GM08714 (cell line): ENCODE measurements at regions not wholly inside any gene's neighbourhood (a gene's known extent, or its start where the extent isn't known, plus 50 kb on each side); places are given as distances from the start of the nearest gene placed in this dataset.
A peak's percentile ranks its signal among the peaks of the same experiment; 100 is the strongest.
"Not testable (repeated sequence)": the region's sequence is repeated elsewhere in the genome, so short reads cannot be mapped to it uniquely, and the experiment has no call there.

Experiments
- H3K4me3 ChIP-seq: fragments of 200-500 bp; sonication (Bioruptor generic); 2 replicates; pipeline ENCODE4 v1.5.1; 2014; ENCODE audit warnings: mild to moderate bottlenecking, low read length, inconsistent platforms
- ZNF274 ChIP-seq: IDR thresholded peaks from 2 replicates; pipeline ENCODE4 v1.6.1; 2012; ENCODE audit warnings: mild to moderate bottlenecking, low read depth, low read length

DNA sequence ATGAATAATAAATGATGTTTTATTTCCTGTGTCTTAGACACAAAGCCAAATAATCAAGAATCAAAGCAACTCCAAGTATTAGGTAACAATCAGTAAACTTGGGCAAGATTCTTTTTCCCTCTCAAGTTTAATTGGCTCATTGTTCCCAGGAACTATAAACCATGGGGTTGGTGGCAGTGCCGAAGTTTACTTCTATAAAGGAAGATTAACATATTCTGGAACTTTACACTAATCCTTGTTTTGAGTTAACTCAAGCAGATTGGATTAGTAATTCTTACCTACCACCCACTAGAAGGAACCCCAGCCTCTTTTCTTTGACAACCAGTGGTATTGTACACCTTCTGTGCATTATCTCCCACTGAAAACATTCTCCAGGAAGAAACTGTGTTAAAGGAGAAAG, 197.1 kb downstream of the EXOC5 start:
- H3K4me3 ChIP-seq = no peak overlapping the region
- TF ChIP-seq ZNF274 = no peak

DNA sequence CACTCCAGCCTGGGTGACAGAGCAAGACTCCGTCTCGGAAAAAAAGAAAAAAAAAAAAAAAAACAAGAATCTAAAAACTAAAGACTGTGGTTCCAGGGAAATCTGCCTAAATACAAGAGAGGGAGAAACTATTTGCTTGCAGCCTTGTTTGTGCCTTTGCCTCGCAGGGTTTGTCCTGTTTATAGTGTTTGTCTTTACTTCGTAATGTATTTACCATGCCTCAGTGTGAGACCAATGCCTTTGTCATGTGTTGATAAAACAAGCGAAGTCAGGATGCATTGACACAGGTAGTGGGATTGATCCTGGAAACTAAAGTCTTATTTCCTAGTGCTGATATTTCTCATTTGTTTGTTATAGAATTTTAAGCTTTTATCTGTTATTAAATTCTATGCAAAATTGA, 199.0 kb downstream of the EXOC5 start:
- TF ChIP-seq ZNF274 = no peak
- no peak overlapping the region for H3K4me3 ChIP-seq

DNA sequence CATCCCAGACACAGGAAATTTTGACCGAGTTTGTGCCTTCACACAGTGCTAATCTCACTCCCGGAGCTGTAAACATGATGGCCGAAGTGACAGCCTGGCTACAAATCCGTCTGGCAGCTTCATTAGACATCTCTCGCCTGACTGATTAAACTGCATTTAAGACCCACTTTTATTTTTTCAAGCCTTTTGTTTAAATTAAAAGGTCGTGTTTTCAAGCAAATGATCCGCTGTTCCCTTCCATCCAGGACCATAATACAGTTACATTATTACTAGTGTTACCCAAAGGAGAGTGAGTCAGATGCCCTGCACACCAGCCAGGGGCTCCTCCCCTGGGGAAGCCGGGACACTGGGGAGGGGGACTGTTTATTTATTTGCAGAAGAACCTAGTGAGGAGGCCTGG, 200.2 kb downstream of the EXOC5 start:
- no peak for TF ChIP-seq ZNF274
- no peak overlapping the region for H3K4me3 ChIP-seq

GRCh38 chr14:57066887-57067513, 201.7 kb downstream of the EXOC5 start:
- no peak for TF ChIP-seq ZNF274
- H3K4me3 ChIP-seq = no peak overlapping the region

DNA sequence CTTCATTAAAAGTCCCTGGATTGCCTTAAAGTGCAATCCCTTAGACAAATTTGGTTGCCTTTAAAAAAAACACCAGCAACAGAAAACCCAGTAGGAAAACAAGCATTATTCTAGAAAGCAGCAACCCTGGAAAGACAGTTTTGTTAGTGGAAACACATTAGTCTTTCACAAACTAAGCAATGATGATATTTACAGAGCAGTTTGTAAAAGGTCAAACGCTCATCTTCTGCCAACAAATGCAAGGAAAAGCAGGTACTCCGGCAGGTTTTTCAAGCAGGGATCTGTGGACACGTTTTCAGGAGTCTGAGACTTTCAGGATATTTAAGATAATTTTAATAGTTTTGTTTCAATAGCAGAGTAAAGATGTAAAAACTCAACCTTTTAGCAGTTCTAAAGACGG, 202.2 kb downstream of the EXOC5 start:
- H3K4me3 ChIP-seq = no peak overlapping the region
- TF ChIP-seq ZNF274 = no peak

DNA sequence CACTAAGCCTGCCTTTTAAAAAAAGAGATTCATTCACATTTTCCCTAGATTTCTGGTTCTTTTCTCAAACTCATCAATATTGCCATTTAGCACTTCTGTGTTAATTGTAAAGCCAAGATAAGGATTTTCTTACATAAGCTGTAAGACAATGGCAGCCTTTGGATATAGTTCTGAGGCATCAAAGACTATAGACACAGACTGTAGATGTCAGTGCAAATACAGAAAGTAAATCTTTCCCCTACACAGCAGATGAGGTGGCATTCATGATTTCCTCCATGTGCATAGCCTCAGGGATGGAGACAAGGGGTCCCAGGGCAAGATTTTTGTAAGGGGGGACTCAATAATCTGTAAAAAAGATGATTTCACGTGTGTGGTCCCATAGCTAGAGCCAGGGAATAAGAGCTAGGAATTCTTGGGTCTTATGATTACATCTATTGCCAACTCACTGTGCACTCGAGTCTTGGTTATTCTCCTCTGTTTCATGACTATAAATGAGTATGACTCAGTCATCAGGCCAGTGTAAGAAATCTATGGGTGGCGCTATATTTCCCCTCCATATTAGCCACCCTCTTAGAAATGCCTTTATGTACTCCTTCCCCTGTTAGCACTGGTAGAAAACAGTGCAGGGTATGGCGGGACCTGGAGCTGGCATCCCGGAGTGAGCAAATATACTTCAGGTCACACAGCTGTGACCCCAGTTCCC, 207.5 kb downstream of the EXOC5 start:
- TF ChIP-seq ZNF274 = no peak

GRCh38 chr14:57060276-57060955, 208.3 kb downstream of the EXOC5 start:
- TF ChIP-seq ZNF274 = no peak
- H3K4me3 ChIP-seq = peak overlapping the region; percentile 45; the same call in 1 of the 2 replicates

More for the DNA sequence above, 207.5 kb downstream of the EXOC5 start:
- H3K4me3 ChIP-seq = no peak overlapping the region

- no peak for TF ChIP-seq ZNF274
- no peak overlapping the region for H3K4me3 ChIP-seq
These were observed 210.4 kb downstream of the EXOC5 start for GRCh38 chr14:57058319-57058718.

DNA sequence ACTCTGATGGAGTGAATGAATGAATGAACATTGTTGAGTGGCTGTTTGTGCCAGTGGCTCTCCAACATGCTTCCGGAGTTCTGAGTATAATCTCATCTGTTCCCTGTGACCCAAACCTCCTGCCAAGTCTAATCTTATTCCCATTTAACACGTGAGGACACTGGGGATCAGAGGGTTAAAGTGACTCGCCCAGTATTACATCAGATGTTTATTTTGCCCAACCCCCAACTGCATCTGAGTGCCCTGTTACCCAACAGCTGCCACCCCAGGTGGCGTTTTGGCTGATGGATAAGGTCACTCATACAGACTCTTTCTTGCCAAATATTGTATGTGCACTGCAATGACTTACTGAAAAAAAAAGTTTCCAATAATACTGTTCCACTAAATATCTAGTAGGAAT, 210.9 kb downstream of the EXOC5 start:
- H3K4me3 ChIP-seq = no peak overlapping the region
- no peak for TF ChIP-seq ZNF274

GRCh38 chr14:57056522-57056921, 212.2 kb downstream of the EXOC5 start:
- not testable (repeated sequence) for H3K4me3 ChIP-seq

DNA sequence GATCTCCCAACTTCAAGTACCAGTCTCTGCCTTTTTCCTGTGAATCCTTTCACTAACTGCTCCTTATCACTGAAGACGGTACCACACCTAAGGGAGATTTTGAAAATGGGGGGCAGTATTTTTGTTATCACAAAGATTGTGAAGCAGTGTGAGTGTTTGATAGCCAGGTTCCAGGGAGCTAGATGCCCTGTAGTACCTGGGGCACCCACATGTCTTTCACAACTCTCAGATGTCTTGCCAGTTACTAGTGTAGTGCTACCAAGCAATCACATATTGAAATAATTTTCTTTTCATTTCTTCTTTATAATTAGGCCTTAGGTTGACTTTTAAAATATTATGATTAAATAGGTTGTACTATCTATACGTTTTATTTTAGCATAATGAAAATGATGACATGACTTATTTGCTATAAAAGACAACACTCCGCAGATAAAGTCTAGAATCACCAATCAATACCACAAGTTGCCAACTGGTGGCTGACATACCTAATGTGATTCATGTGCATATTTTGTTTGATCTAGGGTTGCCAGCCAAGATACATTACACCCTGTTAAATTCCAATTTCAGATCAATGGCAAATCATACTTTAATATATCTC, 215.9 kb downstream of the EXOC5 start:
- no peak overlapping the region for H3K4me3 ChIP-seq
- TF ChIP-seq ZNF274 = no peak

DNA sequence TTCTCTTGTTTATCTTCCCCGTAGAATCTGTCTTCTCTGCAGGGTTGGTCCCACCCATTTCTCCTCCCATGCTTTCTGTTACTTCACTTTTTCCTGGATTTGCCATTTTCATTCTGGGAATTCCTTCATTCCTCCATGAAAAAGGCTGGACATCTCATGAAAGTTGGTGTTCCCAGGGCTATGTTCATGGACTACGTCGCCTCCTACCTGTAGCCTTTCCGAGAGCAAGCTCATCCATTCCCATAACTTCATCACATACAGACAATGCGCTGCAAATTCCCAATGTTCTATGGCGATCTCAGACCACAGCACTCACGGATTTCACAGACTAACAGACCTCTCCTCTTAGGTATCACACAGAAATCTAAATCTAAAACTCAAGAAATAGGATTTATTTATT, 217.1 kb downstream of the EXOC5 start:
- no peak for TF ChIP-seq ZNF274
- H3K4me3 ChIP-seq = no peak overlapping the region

- TF ChIP-seq ZNF274 = no peak
- H3K4me3 ChIP-seq = no peak overlapping the region
These were observed 218.9 kb downstream of the EXOC5 start for GRCh38 chr14:57049848-57050247.

DNA sequence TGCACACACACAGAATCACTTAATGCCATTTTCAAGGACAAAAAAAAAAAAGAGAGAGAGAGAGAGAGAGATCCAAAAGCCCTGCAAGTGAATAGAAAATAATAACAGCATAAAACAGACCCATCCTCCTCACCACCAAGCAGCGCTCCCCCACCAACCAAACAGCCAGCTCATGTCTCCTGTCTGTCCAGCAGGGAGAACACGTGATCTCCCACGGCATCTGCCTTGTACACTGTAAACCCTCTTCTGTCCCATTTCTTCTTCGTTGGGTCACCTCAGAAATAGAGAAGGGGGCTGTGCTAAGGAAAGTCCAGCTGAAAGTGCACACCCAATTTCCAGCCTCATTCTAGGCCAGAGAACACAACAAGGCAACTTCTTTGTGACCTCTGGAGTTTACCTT, 222.5 kb downstream of the EXOC5 start:
- no peak for TF ChIP-seq ZNF274
- no peak overlapping the region for H3K4me3 ChIP-seq

DNA sequence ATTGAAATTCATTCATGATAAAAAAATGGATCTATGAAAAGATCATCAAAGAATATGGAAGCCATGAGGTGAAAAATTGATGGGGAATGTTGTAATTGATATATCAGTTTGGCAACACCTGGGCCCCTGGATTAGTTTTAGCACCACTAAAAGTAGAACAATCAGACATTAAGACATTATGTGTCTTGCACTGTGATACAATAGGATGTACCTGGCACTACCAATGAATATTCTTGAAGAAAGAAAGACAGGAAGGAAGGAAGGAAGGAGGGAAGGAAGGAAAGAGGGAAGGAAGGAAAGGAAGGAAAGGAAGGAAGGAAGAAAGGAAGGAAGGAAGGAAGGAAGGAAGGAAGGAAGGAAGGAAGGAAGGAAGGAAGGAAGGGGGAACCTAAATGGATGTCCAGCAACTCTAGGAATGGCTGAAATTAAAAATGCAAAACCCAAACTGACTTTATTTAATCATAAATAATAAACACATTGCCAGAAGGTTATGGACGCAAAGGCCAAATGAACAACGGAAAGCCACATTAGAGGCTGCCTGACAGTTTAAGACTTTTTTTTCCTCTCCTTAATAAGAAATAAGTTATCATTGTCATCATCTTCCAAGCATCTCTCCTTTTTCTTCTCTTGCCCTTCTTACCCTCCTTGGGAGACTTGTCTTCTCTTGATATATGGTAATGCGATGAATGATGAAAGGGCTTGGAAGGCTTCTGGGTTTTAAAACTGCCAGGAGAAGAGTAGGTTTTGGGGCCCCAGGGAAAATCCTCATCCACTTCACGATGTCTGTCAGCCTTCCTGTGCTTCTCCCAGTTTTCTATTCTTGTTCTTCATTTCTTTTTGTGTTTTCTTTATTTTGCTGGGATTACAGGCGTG, 224.4 kb downstream of the EXOC5 start:
- H3K4me3 ChIP-seq = not testable (repeated sequence)
